ENCODE measurements at regions not wholly inside any gene's neighbourhood (a gene's known extent, or its start where the extent isn't known, plus 50 kb on each side); places are given as distances from the start of the nearest gene placed in this dataset.

- TF ChIP-seq PBX3 (IDR thresholded peaks at IDR 0.05): no peak
- TF ChIP-seq TAF1 (IDR thresholded peaks at IDR 0.05; ENCODE audit: borderline replicate concordance, low read depth, low read length): no peak
- no peak for TF ChIP-seq ZBTB33 (IDR thresholded peaks at IDR 0.05; ENCODE audit: borderline replicate concordance, low read depth)
These were observed 56.3 kb upstream of the LAPTM4A start (continued) for GRCh38 chr2:20107776-20108175.

- no peak overlapping the region for H3K4me2 ChIP-seq
- H2AFZ ChIP-seq (ENCODE audit: low read depth): no peak overlapping the region
- ChIA-PET CTCF (interaction anchor here (1.0 to 9.8 kb wide), 9 partner anchors 9 to 184 kb away, joined by 3 to 65 read pairs (median 5); partner anchors contain the start of gene SDC1), POLR2A (no interaction called here)
- no peaks in the 10 kb centered on the region for H3K36me3 ChIP-seq (replicated peaks in 1 of 2; ENCODE audit: control insufficient read depth in 1 of 2, insufficient read depth in 2 of 2, low read length in 1 of 2)
- H4K20me1 ChIP-seq (ENCODE audit: insufficient read depth): no peaks in the 10 kb centered on the region
- no peaks in the 10 kb centered on the region for H3F3A ChIP-seq (replicated peaks; ENCODE audit: insufficient read depth)
- no peaks in the 10 kb centered on the region for H3K79me2 ChIP-seq (ENCODE audit: insufficient read depth)
- no peak overlapping the region for H3K4me3 ChIP-seq (ENCODE audit: low read depth in 2 of 2, low read length in 1 of 2)
- H3K9me2 ChIP-seq: no peaks in the 10 kb centered on the region
- no peaks in the 10 kb centered on the region; a peak in 1 of 4 replicates for H3K4me1 ChIP-seq (ENCODE audit: control insufficient read depth in 1 of 2, insufficient read depth in 2 of 2, low read depth in 1 of 2, low read length in 1 of 2)
- no peak overlapping the region for H3K9ac ChIP-seq
- H3K27ac ChIP-seq (ENCODE audit: low read depth in 2 of 2, low read length in 1 of 2): no peak overlapping the region
- no peak for TF ChIP-seq RAD21 (IDR thresholded peaks at IDR 0.05; ENCODE audit: low read length)
- no peak for TF ChIP-seq CTCF (IDR thresholded peaks at IDR 0.05)
- no peak for TF ChIP-seq SMC3 (IDR thresholded peaks at IDR 0.05; ENCODE audit: low read depth, low read length)
- TF ChIP-seq NRF1 (IDR thresholded peaks at IDR 0.05; ENCODE audit: low read depth, low read length): no peak
- no peak for TF ChIP-seq TCF12 (IDR thresholded peaks at IDR 0.05)
- TF ChIP-seq FOXM1 (IDR thresholded peaks at IDR 0.05; ENCODE audit: low read depth): no peak
- TF ChIP-seq CHD2 (IDR thresholded peaks at IDR 0.05; ENCODE audit: low read length, partially characterized antibody): no peak
- no peak for TF ChIP-seq ELF1 (IDR thresholded peaks at IDR 0.05)
- TF ChIP-seq RXRA (IDR thresholded peaks at IDR 0.05; ENCODE audit: borderline replicate concordance, low read depth): no peak
- no peak for TF ChIP-seq NFIC (IDR thresholded peaks at IDR 0.05; ENCODE audit: borderline replicate concordance)
- no peak for TF ChIP-seq SIN3A (IDR thresholded peaks at IDR 0.05; ENCODE audit: borderline replicate concordance, low read depth, low read length)
- no peak for DNase-seq
- 94% methylated on average over 11 of the region's 11 CpGs for WGBS (ENCODE audit: low lambda C conversion rate)
- H3K9me3 ChIP-seq: no peaks in the 10 kb centered on the region
- no peaks in the 10 kb centered on the region for H3K27me3 ChIP-seq (ENCODE audit: insufficient read depth)
These were observed 55.9 kb upstream of the LAPTM4A start for GRCh38 chr2:20107352-20107751.

All from SK-N-SH (cell line).